CD4-positive, alpha-beta memory T cell (primary cell): ENCODE measurements at regions not wholly inside any gene's neighbourhood (a gene's known extent, or its start where the extent isn't known, plus 50 kb on each side); places are given as distances from the start of the nearest gene placed in this dataset.
"Not testable (repeated sequence)": the region's sequence is repeated elsewhere in the genome, so short reads cannot be mapped to it uniquely, and the experiment has no call there.

Experiments
- CTCF ChIA-PET: fragments of 350-600 bp; sonication (Branson Sonifier 250); formaldehyde crosslinking; loops from one replicate; lab custom pipeline; 2021; ENCODE audit warnings: inconsistent platforms; ENCODE audit not compliant: partially characterized antibody; lab: Charles Lee
- POLR2A ChIA-PET: fragments of 350-600 bp; sonication (Branson Sonifier 250); formaldehyde crosslinking; loops from one replicate; lab custom pipeline; 2021; ENCODE audit not compliant: partially characterized antibody; lab: Charles Lee
- DNase-seq, 5 donors: peaks; one replicate each; pipeline versions ENCODE4 v3.0.0 to v3.0.0-alpha.2; 2020 to 2022; ENCODE audit warnings: mixed read lengths in 1 of 5
- H3K27ac ChIP-seq: one replicate; pipeline ENCODE4 v1.7.0; 2013; ENCODE audit warnings: low read depth, low read length
- H3K27me3 ChIP-seq: 2 replicates; pipeline ENCODE4 v1.7.0; 2013; ENCODE audit warnings: mild to moderate bottlenecking, low read length, moderate library complexity; ENCODE audit not compliant: insufficient read depth
- H3K36me3 ChIP-seq: 2 replicates; pipeline ENCODE4 v1.7.0; 2013; ENCODE audit warnings: mild to moderate bottlenecking, low read length, moderate library complexity; ENCODE audit not compliant: insufficient read depth
- H3K4me1 ChIP-seq: 2 replicates; pipeline ENCODE4 v1.7.0; 2013; ENCODE audit warnings: mild to moderate bottlenecking, low read length, moderate library complexity; ENCODE audit not compliant: insufficient read depth
- H3K4me3 ChIP-seq, 2 donors: one replicate each; pipeline ENCODE4 v1.7.0; 2013; ENCODE audit warnings: low read length in 2 of 2, mild to moderate bottlenecking in 1 of 2
- H3K9me3 ChIP-seq, 2 donors: one replicate each; pipeline ENCODE4 v1.7.0; 2013; ENCODE audit warnings: low read length in 2 of 2, control low read depth in 1 of 2; ENCODE audit not compliant: control insufficient read depth in 1 of 2
- H3K27ac Mint-ChIP-seq, 7 donors: one replicate each; pipeline ENCODE4 v1.8.0; 2020 to 2021; ENCODE audit warnings: mixed read lengths in 7 of 7, mild to moderate bottlenecking in 6 of 7, inconsistent platforms in 3 of 7, moderate library complexity in 3 of 7
- H3K27me3 Mint-ChIP-seq, 2 donors: one replicate each; pipeline ENCODE4 v1.8.0; 2020 to 2021; ENCODE audit warnings: mixed read lengths in 2 of 2
- H3K36me3 Mint-ChIP-seq, 2 donors: one replicate each; pipeline ENCODE4 v1.8.0; 2020 to 2021; ENCODE audit warnings: mixed read lengths in 2 of 2, inconsistent platforms in 1 of 2, mild to moderate bottlenecking in 1 of 2
- H3K4me1 Mint-ChIP-seq, 4 donors: one replicate each; pipeline ENCODE4 v1.8.0; 2020 to 2021; ENCODE audit warnings: mixed read lengths in 4 of 4, mild to moderate bottlenecking in 1 of 4
- H3K4me3 Mint-ChIP-seq, 8 donors: one replicate each; pipeline ENCODE4 v1.8.0; 2020 to 2021; ENCODE audit warnings: mixed read lengths in 8 of 8, mild to moderate bottlenecking in 7 of 8, moderate library complexity in 6 of 8, inconsistent platforms in 3 of 8
- H3K9me3 Mint-ChIP-seq, 8 donors: one replicate each; pipeline ENCODE4 v1.8.0; 2020 to 2021; ENCODE audit warnings: mixed read lengths in 8 of 8, mild to moderate bottlenecking in 5 of 8, inconsistent platforms in 3 of 8, moderate library complexity in 1 of 8
- intact Hi-C: fragments of 100-400 bp; cut with micrococcal nuclease; formaldehyde crosslinking; loops from one replicate; pipeline ENCODE4 v1.15.1; 2023

- H3K4me1 ChIP-seq: peaks cover 15% of the 10 kb centered on the region
- H3K27me3 ChIP-seq, intact Hi-C loops, H3K27ac ChIP-seq, H3K9me3 ChIP-seq, H3K36me3 Mint-ChIP-seq, H3K36me3 ChIP-seq, CTCF ChIA-PET, H3K4me3 ChIP-seq, POLR2A ChIA-PET, H3K9me3 Mint-ChIP-seq, DNase-seq: not testable (repeated sequence)
- Mint-ChIP-seq H3K27me3 (peaks cover 10 to 13% of the 10 kb centered on the region in 2 donors), H3K4me3 (peak overlapping the region in 4 of 8 donors; percentile 44 to 78 (median 67)), H3K4me1 (peaks cover 13 to 29% (median 15%) of the 10 kb centered on the region in 4 donors), H3K27ac (peak overlapping the region in 2 of 7 donors; percentile 29 to 55)
Observed at GRCh38 chr22:48911067-48911466, 916.6 kb downstream of the BRD1 start.

- no peak overlapping the region for H3K4me3 Mint-ChIP-seq
- CTCF ChIA-PET: no interaction called here
- H3K27me3 Mint-ChIP-seq: peaks cover 5 to 14% of the 10 kb centered on the region in 2 donors
- no peak overlapping the region for H3K27ac ChIP-seq
- DNase-seq: no peak
- peaks cover 15% of the 10 kb centered on the region for H3K4me1 ChIP-seq
- peaks cover 0 to 4% (median under 1%) of the 10 kb centered on the region in 8 donors for H3K9me3 Mint-ChIP-seq
- intact Hi-C loops: no loop called here
- H3K27ac Mint-ChIP-seq: no peak overlapping the region
- no peaks in the 10 kb centered on the region for H3K9me3 ChIP-seq
- no peaks in the 10 kb centered on the region for H3K27me3 ChIP-seq
- H3K36me3 Mint-ChIP-seq: no peaks in the 10 kb centered on the region
- H3K4me3 ChIP-seq: no peak overlapping the region
- POLR2A ChIA-PET: no interaction called here
- H3K36me3 ChIP-seq: no peaks in the 10 kb centered on the region
- peaks cover 13 to 29% (median 15%) of the 10 kb centered on the region in 4 donors for H3K4me1 Mint-ChIP-seq
Observed at GRCh38 chr22:48908547-48908946, 919.1 kb downstream of the BRD1 start.

- H3K4me1 ChIP-seq: peaks cover 10% of the 10 kb centered on the region
- Mint-ChIP-seq H3K4me1 (peaks cover 6 to 22% (median 9%) of the 10 kb centered on the region in 4 donors), H3K36me3 (no peaks in the 10 kb centered on the region), H3K27me3 (peaks cover 4 to 14% of the 10 kb centered on the region in 2 donors), H3K4me3 (no peak overlapping the region), H3K9me3 (peaks cover 0 to 3% (median 0%) of the 10 kb centered on the region in 8 donors), H3K27ac (no peak overlapping the region)
- H3K4me3 ChIP-seq: no peak overlapping the region
- H3K9me3 ChIP-seq: no peaks in the 10 kb centered on the region
- no peaks in the 10 kb centered on the region for H3K27me3 ChIP-seq
- CTCF ChIA-PET: no interaction called here
- H3K27ac ChIP-seq: no peak overlapping the region
- POLR2A ChIA-PET: no interaction called here
- H3K36me3 ChIP-seq: no peaks in the 10 kb centered on the region
- intact Hi-C loops: no loop called here
- no peak for DNase-seq
Observed at GRCh38 chr22:48907591-48907990, 920.1 kb downstream of the BRD1 start.

- Mint-ChIP-seq H3K4me3 (no peak overlapping the region), H3K4me1 (peaks cover 0 to 10% (median 0%) of the 10 kb centered on the region in 4 donors), H3K9me3 (peaks cover 0 to 2% (median 0%) of the 10 kb centered on the region in 8 donors), H3K36me3 (no peaks in the 10 kb centered on the region), H3K27me3 (peaks cover 4 to 14% of the 10 kb centered on the region in 2 donors), H3K27ac (peak overlapping the region in 1 of 7 donors; percentile 90)
- H3K4me3 ChIP-seq: no peak overlapping the region
- no peaks in the 10 kb centered on the region for H3K27me3 ChIP-seq
- DNase-seq: no peak
- no peak overlapping the region for H3K27ac ChIP-seq
- CTCF ChIA-PET: no interaction called here
- POLR2A ChIA-PET: no interaction called here
- no peaks in the 10 kb centered on the region for H3K36me3 ChIP-seq
- intact Hi-C loops: no loop called here
- H3K9me3 ChIP-seq: no peaks in the 10 kb centered on the region
- no peaks in the 10 kb centered on the region for H3K4me1 ChIP-seq
Observed at GRCh38 chr22:48906216-48906835, 921.3 kb downstream of the BRD1 start.

GRCh38 chr22:48905206-48905975 is 922.3 kb downstream of the BRD1 start:
- no peak for DNase-seq

GRCh38 chr22:48902983-48903650 is 924.6 kb downstream of the BRD1 start:
- Histone ChIP-seq H3K9me3 (no peaks in the 10 kb centered on the region), H3K27me3 (no peaks in the 10 kb centered on the region), H3K27ac (no peak overlapping the region), H3K4me1 (no peaks in the 10 kb centered on the region), H3K4me3 (no peak overlapping the region), H3K36me3 (no peaks in the 10 kb centered on the region)
- CTCF ChIA-PET: no interaction called here
- Mint-ChIP-seq H3K27ac (no peak overlapping the region), H3K4me1 (no peaks in the 10 kb centered on the region), H3K27me3 (peaks cover 4 to 6% of the 10 kb centered on the region in 2 donors), H3K4me3 (no peak overlapping the region), H3K36me3 (no peaks in the 10 kb centered on the region), H3K9me3 (peaks cover 0 to 2% (median 0%) of the 10 kb centered on the region in 8 donors)
- POLR2A ChIA-PET: no interaction called here
- intact Hi-C loops: no loop called here
- no peak for DNase-seq

More at GRCh38 chr22:48905206-48905975, 922.3 kb downstream of the BRD1 start:
- H3K4me3 Mint-ChIP-seq: no peak overlapping the region
- Histone ChIP-seq H3K4me3 (no peak overlapping the region), H3K36me3 (no peaks in the 10 kb centered on the region), H3K9me3 (no peaks in the 10 kb centered on the region), H3K27me3 (no peaks in the 10 kb centered on the region), H3K27ac (no peak overlapping the region), H3K4me1 (no peaks in the 10 kb centered on the region)
- intact Hi-C loops: no loop called here
- CTCF ChIA-PET: no interaction called here
- H3K36me3 Mint-ChIP-seq: no peaks in the 10 kb centered on the region
- peaks cover 0 to 2% (median 0%) of the 10 kb centered on the region in 8 donors for H3K9me3 Mint-ChIP-seq
- no peak overlapping the region for H3K27ac Mint-ChIP-seq
- POLR2A ChIA-PET: no interaction called here
- H3K4me1 Mint-ChIP-seq: peaks cover 0 to 3% (median 0%) of the 10 kb centered on the region in 4 donors
- peaks cover 4 to 14% of the 10 kb centered on the region in 2 donors for H3K27me3 Mint-ChIP-seq
